H54 (cell line): ENCODE measurements at regions not wholly inside any gene's neighbourhood (a gene's known extent, or its start where the extent isn't known, plus 50 kb on each side); places are given as distances from the start of the nearest gene placed in this dataset.
"Not testable (repeated sequence)": the region's sequence is repeated elsewhere in the genome, so short reads cannot be mapped to it uniquely, and the experiment has no call there.

Experiments
- DNase-seq: peaks from one replicate; pipeline ENCODE4 v3.0.0; 2011; ENCODE audit warnings: low spot score, mixed read lengths; ENCODE audit not compliant: insufficient read length
- FAIRE-seq: peaks from 3 replicates; lab custom pipeline; 2011; peaks lifted over from hg19 to GRCh38; lab: Jason Lieb, UNC
- POLR2A ChIP-seq: IDR thresholded peaks from 2 replicates; pipeline ENCODE4 v1.6.1; 2011; ENCODE audit warnings: low read depth, mild to moderate bottlenecking, low read length

- FAIRE-seq, DNase-seq: not testable (repeated sequence)
Measured at GRCh38 chr4:3589946-3590924, 58.0 kb upstream of the LRPAP1 start.

- not testable (repeated sequence) for FAIRE-seq, DNase-seq
Measured at GRCh38 chr4:3589379-3589778, 57.2 kb upstream of the LRPAP1 start.

GRCh38 chr4:3588517-3589194, 56.4 kb upstream of the LRPAP1 start:
- FAIRE-seq, DNase-seq: not testable (repeated sequence)

GRCh38 chr4:3586596-3586995, 54.4 kb upstream of the LRPAP1 start:
- DNase-seq, FAIRE-seq: not testable (repeated sequence)

- DNase-seq, FAIRE-seq: not testable (repeated sequence)
Measured at GRCh38 chr4:3585567-3585966, 53.3 kb upstream of the LRPAP1 start.

GRCh38 chr4:3582091-3582475, 49.9 kb upstream of the LRPAP1 start:
- TF ChIP-seq POLR2A = no peak
- no peak for FAIRE-seq
- DNase-seq = no peak
